Panc1 (cell line): ENCODE measurements at regions not wholly inside any gene's neighbourhood (a gene's known extent, or its start where the extent isn't known, plus 50 kb on each side); places are given as distances from the start of the nearest gene placed in this dataset.

ENCODE experiments used
- ATAC-seq: fragments of 200-7000 bp; cut with Tn5 transposase; 2 replicates; pipeline ENCODE4 v1.9.1; 2020; ENCODE audit warnings: mild to moderate bottlenecking, moderate library complexity
- BruUV-seq: library from RNA; stranded (reverse); fragments of 400-500 nt; replicated peaks from 2 replicates; lab custom pipeline; 2021; lab: Mats Ljungman, UMichigan
- CTCF ChIA-PET: fragments of 300-600 bp; sonication (Branson Sonifier 250); formaldehyde crosslinking; loops from one replicate; lab custom pipeline; 2022; ENCODE audit warnings: antibody characterized with exemption; lab: Charles Lee
- POLR2A ChIA-PET: fragments of 300-600 bp; sonication (Branson Sonifier 250); formaldehyde crosslinking; loops from one replicate; lab custom pipeline; 2022; ENCODE audit warnings: antibody characterized with exemption; lab: Charles Lee
- DNase-seq: peaks from one replicate; pipeline ENCODE4 v3.0.0-alpha.2; 2010; ENCODE audit warnings: low read depth, low spot score
- H3K27ac ChIP-seq: 2 replicates; pipeline ENCODE4 v1.5.1; 2011; ENCODE audit warnings: mild to moderate bottlenecking, low read length, inconsistent platforms
- H3K27me3 ChIP-seq: fragments of 200-500 bp; sonication (Bioruptor generic); 2 replicates; pipeline ENCODE4 v1.6.0; 2014; ENCODE audit warnings: low read length, inconsistent platforms; ENCODE audit not compliant: control insufficient read depth, insufficient read depth
- H3K36me3 ChIP-seq: fragments of 200-500 bp; sonication (Bioruptor generic); 2 replicates; pipeline ENCODE4 v1.5.1; 2014; ENCODE audit warnings: inconsistent platforms, mild to moderate bottlenecking, low read length, moderate library complexity; ENCODE audit not compliant: control insufficient read depth, insufficient read depth
- H3K4me1 ChIP-seq: 2 replicates; pipeline ENCODE4 v1.5.1; 2011; ENCODE audit warnings: inconsistent platforms, mild to moderate bottlenecking, low read length, moderate library complexity; ENCODE audit not compliant: control insufficient read depth, insufficient read depth
- H3K4me3 ChIP-seq, 2 experiments: 2 replicates each; pipeline ENCODE4 v1.5.1; 2011 to 2012; ENCODE audit warnings: low read depth in 2 of 2, low read length in 2 of 2, mild to moderate bottlenecking in 2 of 2, inconsistent platforms in 1 of 2, moderate library complexity in 1 of 2
- H3K9me3 ChIP-seq: fragments of 200-500 bp; sonication (Bioruptor generic); 2 replicates; pipeline ENCODE4 v1.5.1; 2014; ENCODE audit warnings: low read depth, mild to moderate bottlenecking, inconsistent platforms, low read length, moderate library complexity; ENCODE audit not compliant: control insufficient read depth, insufficient read depth
- POLR2AphosphoS5 ChIP-seq: IDR thresholded peaks from 2 replicates; pipeline ENCODE4 v1.6.1; 2012; ENCODE audit warnings: mild to moderate bottlenecking, low read depth, low read length, moderate library complexity
- SIN3A ChIP-seq: IDR thresholded peaks from 2 replicates; pipeline ENCODE4 v1.6.1; 2012; ENCODE audit warnings: low read depth, mild to moderate bottlenecking, low read length, moderate library complexity, borderline replicate concordance; ENCODE audit not compliant: insufficient read depth
- TCF7L2 ChIP-seq: IDR thresholded peaks from 2 replicates; pipeline ENCODE4 v1.6.1; 2011; ENCODE audit warnings: mild to moderate bottlenecking, low read depth, low read length, inconsistent platforms
- in situ Hi-C: cut with HindIII; loops from 2 replicates; pipeline ENCODE4 v1.10.0; 2016; ENCODE audit warnings: low sequenced_read_pairs, low pct_unique_long_range_greater_than_20kb
- intact Hi-C: fragments of 100-400 bp; cut with micrococcal nuclease; formaldehyde crosslinking; loops from one replicate; pipeline ENCODE4 v1.10.0; 2022; ENCODE audit not compliant: unreplicated experiment
- TF ChIP-seq, protein P1 (sequence below): fragments of 450-650 bp; IDR thresholded peaks from 2 replicates; pipeline ENCODE4 v1.5.1; 2017; ENCODE audit warnings: mild to moderate bottlenecking
- TF ChIP-seq, protein P2 (sequence below), 2 experiments: IDR thresholded peaks; 2 replicates each; pipeline ENCODE4 v1.6.1; 2011 to 2012; ENCODE audit warnings: low read depth in 2 of 2, control low read depth in 1 of 2, low read length in 1 of 2, mild to moderate bottlenecking in 1 of 2, moderate library complexity in 1 of 2; ENCODE audit not compliant: insufficient read depth in 1 of 2

DNA sequence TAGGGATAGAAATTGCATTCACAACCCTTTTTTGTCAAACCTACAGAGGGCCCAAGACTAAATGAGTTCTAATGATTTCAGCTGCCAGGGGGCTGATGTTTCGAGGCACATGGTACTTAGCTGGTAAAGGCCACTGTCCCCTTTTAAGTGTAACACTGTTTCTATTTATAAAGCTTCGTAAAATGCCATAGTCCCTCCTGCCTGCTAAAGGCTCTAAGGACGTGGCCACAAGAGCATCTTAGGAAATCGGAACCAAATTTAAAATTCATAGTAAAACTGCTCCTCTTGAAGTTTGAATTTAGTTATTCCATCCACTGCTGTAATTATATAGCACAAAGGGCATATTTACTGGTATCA lies 170.3 kb upstream of the WWC1 start:
- ChIA-PET CTCF (no interaction called here), POLR2A (no interaction called here)
- intact Hi-C loops, result no loop called here
- BruUV-seq, result no TSS peak
- TF ChIP-seq, protein P1, sequence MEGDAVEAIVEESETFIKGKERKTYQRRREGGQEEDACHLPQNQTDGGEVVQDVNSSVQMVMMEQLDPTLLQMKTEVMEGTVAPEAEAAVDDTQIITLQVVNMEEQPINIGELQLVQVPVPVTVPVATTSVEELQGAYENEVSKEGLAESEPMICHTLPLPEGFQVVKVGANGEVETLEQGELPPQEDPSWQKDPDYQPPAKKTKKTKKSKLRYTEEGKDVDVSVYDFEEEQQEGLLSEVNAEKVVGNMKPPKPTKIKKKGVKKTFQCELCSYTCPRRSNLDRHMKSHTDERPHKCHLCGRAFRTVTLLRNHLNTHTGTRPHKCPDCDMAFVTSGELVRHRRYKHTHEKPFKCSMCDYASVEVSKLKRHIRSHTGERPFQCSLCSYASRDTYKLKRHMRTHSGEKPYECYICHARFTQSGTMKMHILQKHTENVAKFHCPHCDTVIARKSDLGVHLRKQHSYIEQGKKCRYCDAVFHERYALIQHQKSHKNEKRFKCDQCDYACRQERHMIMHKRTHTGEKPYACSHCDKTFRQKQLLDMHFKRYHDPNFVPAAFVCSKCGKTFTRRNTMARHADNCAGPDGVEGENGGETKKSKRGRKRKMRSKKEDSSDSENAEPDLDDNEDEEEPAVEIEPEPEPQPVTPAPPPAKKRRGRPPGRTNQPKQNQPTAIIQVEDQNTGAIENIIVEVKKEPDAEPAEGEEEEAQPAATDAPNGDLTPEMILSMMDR, result no peak
- TF ChIP-seq TCF7L2 (no peak), SIN3A (no peak), POLR2AphosphoS5 (no peak)
- TF ChIP-seq, protein P2, sequence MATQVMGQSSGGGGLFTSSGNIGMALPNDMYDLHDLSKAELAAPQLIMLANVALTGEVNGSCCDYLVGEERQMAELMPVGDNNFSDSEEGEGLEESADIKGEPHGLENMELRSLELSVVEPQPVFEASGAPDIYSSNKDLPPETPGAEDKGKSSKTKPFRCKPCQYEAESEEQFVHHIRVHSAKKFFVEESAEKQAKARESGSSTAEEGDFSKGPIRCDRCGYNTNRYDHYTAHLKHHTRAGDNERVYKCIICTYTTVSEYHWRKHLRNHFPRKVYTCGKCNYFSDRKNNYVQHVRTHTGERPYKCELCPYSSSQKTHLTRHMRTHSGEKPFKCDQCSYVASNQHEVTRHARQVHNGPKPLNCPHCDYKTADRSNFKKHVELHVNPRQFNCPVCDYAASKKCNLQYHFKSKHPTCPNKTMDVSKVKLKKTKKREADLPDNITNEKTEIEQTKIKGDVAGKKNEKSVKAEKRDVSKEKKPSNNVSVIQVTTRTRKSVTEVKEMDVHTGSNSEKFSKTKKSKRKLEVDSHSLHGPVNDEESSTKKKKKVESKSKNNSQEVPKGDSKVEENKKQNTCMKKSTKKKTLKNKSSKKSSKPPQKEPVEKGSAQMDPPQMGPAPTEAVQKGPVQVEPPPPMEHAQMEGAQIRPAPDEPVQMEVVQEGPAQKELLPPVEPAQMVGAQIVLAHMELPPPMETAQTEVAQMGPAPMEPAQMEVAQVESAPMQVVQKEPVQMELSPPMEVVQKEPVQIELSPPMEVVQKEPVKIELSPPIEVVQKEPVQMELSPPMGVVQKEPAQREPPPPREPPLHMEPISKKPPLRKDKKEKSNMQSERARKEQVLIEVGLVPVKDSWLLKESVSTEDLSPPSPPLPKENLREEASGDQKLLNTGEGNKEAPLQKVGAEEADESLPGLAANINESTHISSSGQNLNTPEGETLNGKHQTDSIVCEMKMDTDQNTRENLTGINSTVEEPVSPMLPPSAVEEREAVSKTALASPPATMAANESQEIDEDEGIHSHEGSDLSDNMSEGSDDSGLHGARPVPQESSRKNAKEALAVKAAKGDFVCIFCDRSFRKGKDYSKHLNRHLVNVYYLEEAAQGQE (IDR thresholded peaks at IDR 0.05; ENCODE audit: insufficient read depth in 1 of 2, low read depth in 2 of 2, low read length in 1 of 2), result no peak
- no peaks in the 10 kb centered on the region for H3K9me3 ChIP-seq
- in situ Hi-C loops, result no loop called here
- H3K4me1 ChIP-seq, result no peaks in the 10 kb centered on the region
- H3K27ac ChIP-seq, result no peak overlapping the region
- H3K4me3 ChIP-seq, result no peak overlapping the region
- ATAC-seq (no peak), DNase-seq (no peak)
- H3K36me3 ChIP-seq, result no peaks in the 10 kb centered on the region
- H3K27me3 ChIP-seq, result peaks cover 7% of the 10 kb centered on the region

DNA sequence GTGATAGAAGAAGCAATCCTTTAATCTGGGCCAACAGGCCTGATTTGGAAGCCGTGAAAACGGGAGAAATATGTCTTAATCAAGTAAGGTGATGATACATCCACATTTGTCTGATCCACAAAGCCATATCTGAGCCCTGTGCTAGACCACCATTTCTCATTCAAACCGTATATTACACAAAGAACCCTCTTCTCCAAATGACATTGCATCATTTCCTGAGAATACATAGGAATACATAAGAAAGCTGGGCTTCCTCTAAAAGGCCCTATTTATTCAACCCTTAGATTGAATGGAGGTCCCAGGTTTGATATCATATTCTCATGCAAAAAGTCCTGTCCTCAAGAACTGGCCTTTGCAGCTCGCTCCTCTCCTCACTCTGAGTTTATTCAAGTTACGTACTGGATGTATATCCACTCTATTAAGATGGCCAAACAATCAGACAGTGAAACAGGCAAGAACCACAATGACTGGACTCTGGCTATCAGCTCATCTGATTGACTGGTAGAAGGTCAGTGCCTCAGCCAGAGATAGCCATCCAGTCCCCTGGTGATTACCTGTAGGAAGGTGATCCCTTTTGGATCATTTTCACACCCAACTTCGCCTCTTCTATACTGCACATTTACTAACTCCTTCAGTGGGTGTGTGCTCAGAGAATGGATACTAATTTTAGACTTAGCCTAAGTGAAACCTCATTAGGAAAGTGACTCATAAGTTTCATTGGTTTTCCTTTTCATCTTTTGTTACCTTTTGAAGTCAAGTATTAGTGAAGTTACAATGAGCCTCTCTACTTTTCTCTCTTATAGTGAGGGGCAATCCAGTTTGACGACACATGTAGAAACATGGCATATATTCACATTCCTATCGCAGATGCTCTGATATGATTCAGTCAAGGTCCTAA lies 167.6 kb upstream of the WWC1 start:
- ATAC-seq, result no peak
- CTCF ChIA-PET, result interaction anchor here (0.6 kb wide), 1 partner anchor 96 kb away, joined by 9 read pairs; no protein-coding TSS in a partner anchor
- Histone ChIP-seq H3K4me3 (no peak overlapping the region), H3K4me1 (no peaks in the 10 kb centered on the region), H3K9me3 (no peaks in the 10 kb centered on the region), H3K27ac (no peak overlapping the region), H3K27me3 (peaks cover 7% of the 10 kb centered on the region), H3K36me3 (no peaks in the 10 kb centered on the region)
- no TSS peak for BruUV-seq
- in situ Hi-C loops, result no loop called here
- TF ChIP-seq, protein P1, result no peak
- TF ChIP-seq, protein P2 (IDR thresholded peaks at IDR 0.05; ENCODE audit: insufficient read depth in 1 of 2, low read depth in 2 of 2, low read length in 1 of 2), result no peak
- no peak for TF ChIP-seq SIN3A
- TF ChIP-seq POLR2AphosphoS5, result no peak
- TF ChIP-seq TCF7L2, result no peak
- POLR2A ChIA-PET, result interaction anchor here (0.6 kb wide), 2 partner anchors 23 to 255 kb away, joined by 5 to 6 read pairs; no protein-coding TSS in a partner anchor
- intact Hi-C loops, result no loop called here
- no peak for DNase-seq
